NCI-H2227 (cell line): ENCODE measurements at regions not wholly inside any gene's neighbourhood (a gene's known extent, or its start where the extent isn't known, plus 50 kb on each side); places are given as distances from the start of the nearest gene placed in this dataset.

Experiments
- DNase-seq: peaks from one replicate; lab custom pipeline; 2025; ENCODE audit not compliant: unreplicated experiment; lab: John Stamatoyannopoulos, UW

- DNase-seq, result no peak
These were observed 398.0 kb upstream of the MEIS1 start for GRCh38 chr2:66036948-66037347.

DNA sequence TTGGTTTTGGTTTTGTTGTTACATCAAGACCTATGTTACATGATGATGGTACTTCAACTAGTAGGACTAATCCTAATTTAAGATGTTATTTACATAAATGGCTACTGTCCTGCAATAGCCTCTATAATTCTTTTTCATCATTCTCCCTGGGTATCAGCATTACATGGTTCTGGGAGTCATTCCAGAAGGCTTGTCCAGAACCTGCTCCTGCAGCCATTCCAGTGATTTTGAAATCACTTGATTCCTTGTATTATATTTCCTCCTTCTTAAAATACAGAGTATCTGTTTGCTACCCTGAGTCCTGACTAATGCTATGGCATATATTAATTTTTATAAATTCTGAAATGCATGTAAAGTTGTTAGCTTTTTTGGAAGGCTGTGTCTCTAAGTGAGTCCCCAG, 400.5 kb upstream of the MEIS1 start:
- no peak for DNase-seq

GRCh38 chr2:66032226-66032775, 402.6 kb upstream of the MEIS1 start:
- no peak for DNase-seq

DNA sequence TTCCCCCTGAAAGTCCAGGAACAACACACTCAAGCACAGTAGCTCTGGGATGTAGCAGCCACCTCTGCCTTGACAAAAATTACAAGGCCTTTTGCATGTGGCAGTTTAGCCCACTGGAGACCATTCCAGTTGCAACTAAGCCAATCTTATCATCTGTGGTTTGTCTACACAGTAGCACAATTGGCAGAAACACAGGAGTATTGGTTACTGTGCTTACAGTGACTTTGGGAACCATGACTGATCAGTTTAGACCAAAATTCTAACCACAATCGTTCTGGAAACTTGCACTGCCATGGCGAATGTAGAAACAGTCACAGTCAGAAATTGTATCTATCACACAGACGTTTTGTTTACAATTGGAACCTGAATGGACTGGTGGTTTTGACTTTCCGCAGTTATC, 403.7 kb upstream of the MEIS1 start:
- no peak for DNase-seq

DNA sequence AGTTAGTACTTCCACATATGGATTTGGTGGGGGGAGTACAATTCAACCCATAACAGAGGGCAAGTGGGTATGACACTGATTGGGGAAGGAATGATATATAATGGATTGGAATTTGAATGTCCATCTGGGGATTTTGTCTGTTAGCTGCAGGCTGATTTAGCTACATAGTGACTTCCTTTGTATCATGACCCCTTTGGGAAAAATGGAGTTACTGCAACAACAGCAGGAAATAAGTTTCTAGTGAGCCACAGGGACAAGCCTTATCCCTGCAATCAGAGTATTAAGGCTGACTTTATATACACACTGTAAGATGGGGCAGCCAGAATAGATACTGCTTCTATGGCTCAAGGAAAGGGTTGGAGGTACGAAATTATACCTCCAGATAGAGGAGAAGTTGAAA, 404.4 kb upstream of the MEIS1 start:
- DNase-seq, result peak; percentile 10

DNA sequence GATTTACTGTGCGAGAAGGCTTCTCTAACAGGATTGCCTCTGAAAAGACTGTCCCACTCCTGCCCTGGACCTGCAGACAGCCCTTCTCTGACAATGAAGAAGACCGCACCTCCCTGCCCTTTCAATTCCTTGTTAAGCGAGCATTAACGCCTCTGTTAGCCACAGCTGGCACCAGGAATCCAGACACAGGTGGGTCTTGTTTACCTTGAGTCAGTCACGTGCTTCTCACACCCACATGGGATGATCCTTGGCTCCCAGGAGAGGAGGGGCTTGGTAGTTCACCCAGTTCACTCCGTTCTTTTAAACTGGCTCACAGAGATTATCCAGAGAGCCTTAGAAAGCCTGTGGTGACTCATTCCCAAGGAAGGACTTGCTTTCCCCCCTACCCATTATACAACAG, 410.5 kb upstream of the MEIS1 start:
- DNase-seq, result no peak

DNA sequence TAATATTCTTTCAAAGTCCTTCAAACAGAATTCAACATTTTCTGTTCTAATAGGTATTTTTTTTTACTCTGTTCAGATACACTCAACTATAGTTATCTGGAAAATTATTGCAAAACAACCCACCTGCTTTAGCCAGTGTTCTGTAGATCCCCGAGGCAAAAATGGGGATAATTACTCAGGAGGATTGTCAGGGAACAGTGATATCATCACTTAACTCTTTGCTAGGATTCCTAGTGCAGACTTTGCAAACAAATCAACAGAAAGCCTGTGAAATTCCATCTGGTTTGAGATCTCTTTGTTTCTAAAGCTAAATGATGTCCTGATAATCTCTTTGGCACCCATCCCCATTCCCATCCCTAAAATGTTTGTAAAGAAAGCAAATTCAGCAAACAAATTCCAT, 413.6 kb upstream of the MEIS1 start:
- no peak for DNase-seq

GRCh38 chr2:66017763-66018162, 417.2 kb upstream of the MEIS1 start:
- DNase-seq, result no peak

GRCh38 chr2:66014450-66014849, 420.5 kb upstream of the MEIS1 start:
- no peak for DNase-seq

GRCh38 chr2:66013456-66013855, 421.5 kb upstream of the MEIS1 start:
- no peak for DNase-seq

DNA sequence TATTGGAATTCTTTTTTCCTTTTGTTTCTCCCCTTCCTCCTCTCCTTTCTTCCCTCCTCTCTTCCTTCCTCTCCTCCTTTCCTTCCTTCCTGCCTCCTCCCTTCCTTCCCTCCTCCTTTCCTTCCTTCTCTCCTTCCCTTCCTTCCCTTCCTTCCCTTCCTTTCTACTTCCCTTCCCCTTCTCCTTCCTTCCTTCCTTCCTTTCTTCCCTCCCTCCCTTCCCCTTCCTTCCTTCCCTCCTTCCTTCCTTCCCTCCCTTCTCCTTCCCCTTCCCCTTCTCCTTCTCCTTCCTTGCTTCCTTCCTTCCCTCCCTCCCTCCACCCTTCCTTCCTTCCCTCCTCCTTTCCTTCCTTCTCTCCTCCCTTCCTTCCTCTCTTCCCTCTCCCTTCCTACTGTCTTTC, 431.0 kb upstream of the MEIS1 start:
- DNase-seq, result no peak

GRCh38 chr2:66001538-66001937, 433.4 kb upstream of the MEIS1 start:
- DNase-seq, result no peak

- no peak for DNase-seq
These were observed 434.0 kb upstream of the MEIS1 start for GRCh38 chr2:66000901-66001300.

GRCh38 chr2:65999796-66000195, 435.1 kb upstream of the MEIS1 start:
- no peak for DNase-seq

DNA sequence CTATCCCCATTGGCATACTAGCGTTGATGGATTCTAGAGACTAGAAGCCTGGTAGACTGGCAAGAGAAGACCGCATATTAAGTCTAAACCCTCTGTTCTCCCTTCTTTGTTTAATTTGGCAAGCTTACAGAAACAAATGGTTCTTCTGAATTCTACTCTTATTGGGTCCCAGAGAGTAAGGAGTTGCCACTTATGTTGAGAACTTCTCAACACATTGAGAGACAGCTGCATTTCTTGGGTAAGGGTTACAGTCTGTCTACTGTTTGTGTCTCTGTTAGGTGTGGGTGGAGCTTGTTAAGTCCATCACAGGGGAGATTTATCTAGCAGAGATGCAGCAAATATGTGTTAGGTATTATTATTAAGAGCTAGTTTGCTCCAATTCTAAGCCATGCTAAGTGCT, 435.8 kb upstream of the MEIS1 start:
- no peak for DNase-seq

DNA sequence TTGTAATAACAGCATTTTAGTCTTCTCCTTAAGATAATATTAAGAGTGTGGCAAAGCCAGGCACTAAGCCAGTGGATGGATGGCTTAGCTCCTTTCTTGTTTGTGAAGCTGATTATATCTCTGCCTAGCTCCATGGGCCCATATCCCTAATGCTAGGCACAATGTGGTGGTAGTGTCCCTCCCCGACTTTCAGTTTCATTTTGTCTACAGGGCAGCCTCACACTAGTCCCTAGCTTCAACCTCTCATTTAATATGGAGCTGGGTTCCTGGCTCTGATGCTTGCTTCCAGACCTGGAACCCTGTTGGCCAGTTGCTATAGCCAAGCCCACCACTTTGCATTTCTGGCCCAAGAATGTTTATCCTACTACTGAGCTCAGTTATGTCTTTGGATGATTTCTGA, 437.0 kb upstream of the MEIS1 start:
- DNase-seq, result no peak

DNA sequence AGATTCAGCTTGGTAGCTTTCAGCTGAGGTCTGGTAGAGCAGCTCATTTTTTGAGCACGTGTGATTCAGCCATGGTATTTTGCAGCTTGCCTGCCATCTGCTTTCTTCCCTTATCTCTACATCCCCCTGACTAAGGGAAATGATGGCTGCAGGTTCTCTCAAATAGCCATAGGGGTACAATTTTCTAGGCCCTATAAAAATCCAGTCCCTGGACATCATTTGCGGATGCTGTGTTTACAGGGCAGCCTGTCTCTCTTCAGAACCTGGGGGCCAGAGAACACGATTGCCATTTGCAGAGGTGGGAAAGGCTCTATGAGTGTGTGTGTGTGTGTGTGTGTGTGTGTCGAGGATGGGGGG, 442.7 kb upstream of the MEIS1 start:
- DNase-seq, result no peak

DNA sequence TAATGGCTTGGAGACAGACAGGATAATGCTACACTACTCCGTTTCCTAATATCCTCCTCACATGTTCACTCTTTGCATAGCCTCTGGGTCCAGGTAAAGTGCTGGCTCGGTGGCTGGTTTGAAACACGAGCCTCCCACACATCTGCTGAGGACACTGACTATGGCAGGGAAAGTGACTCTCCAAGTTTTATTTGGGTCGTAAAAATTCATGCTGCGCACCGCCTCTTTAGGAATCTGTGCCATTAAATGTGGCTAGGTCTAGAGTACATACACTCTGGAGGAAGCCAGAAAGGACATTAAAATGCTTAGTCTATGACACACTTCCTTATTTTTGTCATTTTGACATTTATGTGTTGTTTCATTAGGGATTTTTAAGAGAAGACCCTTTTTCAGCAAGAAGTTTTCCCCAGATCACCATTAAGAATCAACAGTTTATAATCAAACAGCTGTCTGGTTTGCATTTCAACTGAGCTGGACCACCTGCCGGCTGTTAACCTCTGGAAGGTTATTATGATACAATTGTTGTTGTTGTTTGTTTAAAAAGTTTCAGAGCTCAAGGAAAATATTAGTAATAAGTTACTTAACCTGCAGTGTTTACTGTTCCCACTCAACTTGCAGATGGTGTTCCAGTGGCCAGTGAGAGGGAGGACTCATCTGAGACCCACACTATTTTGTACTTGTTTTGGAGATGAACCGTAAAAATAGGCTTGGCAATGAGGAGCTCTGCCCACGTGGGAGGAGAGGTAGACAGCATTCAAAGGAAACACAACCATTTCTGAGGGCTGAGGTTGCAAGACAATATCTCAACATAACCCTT, 443.3 kb upstream of the MEIS1 start:
- no peak for DNase-seq

GRCh38 chr2:65985986-65986385, 448.9 kb upstream of the MEIS1 start:
- DNase-seq, result no peak

DNA sequence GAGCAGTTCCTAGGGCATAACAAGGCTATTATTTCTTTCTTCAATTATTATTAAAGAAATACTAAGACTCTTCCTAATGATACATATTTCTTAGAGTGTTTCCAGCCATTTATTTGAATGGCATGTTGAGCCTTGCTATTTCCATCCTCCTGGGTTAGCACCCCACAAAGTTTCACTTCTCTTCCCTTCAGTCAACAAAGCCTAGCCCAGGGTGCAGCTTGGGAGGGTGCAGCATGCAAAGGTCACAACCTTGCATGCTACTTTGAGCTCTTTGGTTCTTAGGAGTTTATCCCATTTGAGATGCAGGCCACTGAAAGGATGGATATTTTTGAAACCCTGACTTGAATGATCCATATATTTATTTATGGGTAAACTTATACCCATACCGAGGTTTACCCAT, 454.4 kb upstream of the MEIS1 start:
- DNase-seq, result no peak

DNA sequence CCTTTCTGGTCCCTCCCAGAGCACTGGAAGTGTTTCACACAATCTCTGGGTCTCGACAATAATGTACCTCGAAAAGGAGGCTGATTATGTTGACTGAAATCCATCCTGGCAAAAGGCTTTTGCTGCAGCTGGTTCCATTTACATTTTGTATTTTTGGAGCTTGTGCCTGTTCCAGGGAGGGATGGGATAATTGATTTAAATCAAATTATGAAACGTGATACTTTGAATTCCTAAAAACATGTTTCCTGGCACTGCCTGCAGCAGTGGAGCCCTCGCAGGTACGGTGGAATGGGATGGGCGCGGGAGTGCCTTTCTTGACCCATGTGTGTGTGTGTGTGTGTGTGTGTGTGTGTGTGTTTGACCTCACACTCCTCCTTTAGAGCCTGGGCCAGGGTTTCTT, 455.5 kb upstream of the MEIS1 start:
- no peak for DNase-seq

DNA sequence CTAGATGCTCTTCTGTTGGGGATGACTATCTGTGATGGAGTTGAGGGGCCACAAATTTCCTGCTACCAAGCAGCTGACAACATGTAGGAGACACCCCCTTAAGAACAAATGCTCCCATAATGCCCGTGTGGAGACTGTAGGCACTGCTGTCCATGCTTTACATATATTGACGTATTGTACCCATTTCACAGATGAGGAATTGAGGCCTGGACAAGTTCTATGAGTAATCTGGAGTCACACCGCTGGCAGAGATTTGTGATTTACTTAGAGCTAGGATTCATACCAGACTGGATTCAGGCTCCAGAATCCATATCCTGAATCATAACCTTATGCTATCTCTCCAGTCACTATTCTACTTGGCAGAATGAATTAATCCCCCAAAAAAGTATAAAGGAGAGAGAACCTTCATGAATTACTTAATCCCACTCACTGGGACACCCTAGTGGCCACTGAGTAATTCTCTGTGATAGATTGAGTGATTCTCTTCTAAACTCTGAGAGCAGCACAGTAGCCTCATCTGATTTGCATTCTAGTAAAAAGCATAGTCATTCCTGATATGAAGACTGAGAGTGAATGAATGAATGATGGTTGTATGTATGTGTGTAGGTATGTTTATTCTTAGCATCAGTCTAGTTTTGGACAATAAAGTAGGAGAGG, 460.7 kb upstream of the MEIS1 start:
- DNase-seq, result no peak

DNA sequence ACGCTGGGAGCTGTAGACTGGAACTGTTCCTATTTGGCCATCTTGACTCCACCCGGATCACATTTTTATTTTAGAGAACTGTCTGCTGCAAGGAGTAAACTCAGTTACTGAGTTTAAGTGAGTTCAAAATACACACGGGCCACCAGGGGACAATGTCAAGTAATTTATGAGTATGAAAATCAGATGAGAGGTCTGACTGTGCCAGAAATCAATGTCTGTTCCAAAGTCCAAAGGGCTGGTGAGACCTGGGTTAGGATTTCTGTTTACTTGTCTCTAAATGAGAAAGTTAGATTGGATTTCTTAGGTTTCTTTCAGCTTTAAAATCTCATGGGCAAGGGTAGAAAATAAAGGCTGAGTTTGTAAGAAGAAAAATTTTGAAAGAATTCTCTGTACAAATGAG, 465.8 kb upstream of the MEIS1 start:
- no peak for DNase-seq
